GM19452 (cell line): ENCODE measurements at regions not wholly inside any gene's neighbourhood (a gene's known extent, or its start where the extent isn't known, plus 50 kb on each side); places are given as distances from the start of the nearest gene placed in this dataset.
"Not testable (repeated sequence)": the region's sequence is repeated elsewhere in the genome, so short reads cannot be mapped to it uniquely, and the experiment has no call there.

ENCODE experiments used
- ATAC-seq: cut with Tn5 transposase; IDR thresholded peaks from one replicate; pipeline ENCODE4 v1.9.1; 2021; ENCODE audit not compliant: unreplicated experiment

GRCh38 chr13:31605076-31605860 is 134.1 kb upstream of the RXFP2 start:
- ATAC-seq: no peak

- not testable (repeated sequence) for ATAC-seq
Measured at GRCh38 chr13:31607531-31607930, 131.8 kb upstream of the RXFP2 start.

- not testable (repeated sequence) for ATAC-seq
Measured at GRCh38 chr13:31608780-31609179, 130.5 kb upstream of the RXFP2 start.

GRCh38 chr13:31610270-31610998 is 128.9 kb upstream of the RXFP2 start:
- no peak for ATAC-seq

- no peak for ATAC-seq
Measured at GRCh38 chr13:31611214-31611613, 128.1 kb upstream of the RXFP2 start.

GRCh38 chr13:31614073-31614472 is 125.3 kb upstream of the RXFP2 start:
- no peak for ATAC-seq

GRCh38 chr13:31614704-31615103 is 124.6 kb upstream of the RXFP2 start:
- no peak for ATAC-seq

GRCh38 chr13:31625115-31625514 is 114.2 kb upstream of the RXFP2 start:
- ATAC-seq: no peak

GRCh38 chr13:31627097-31627845 is 112.1 kb upstream of the RXFP2 start:
- no peak for ATAC-seq

GRCh38 chr13:31629085-31629780 is 110.1 kb upstream of the RXFP2 start:
- no peak for ATAC-seq

- no peak for ATAC-seq
Measured at GRCh38 chr13:31631071-31631470, 108.3 kb upstream of the RXFP2 start.

- ATAC-seq: no peak
Measured at GRCh38 chr13:31631746-31632145, 107.6 kb upstream of the RXFP2 start.

- ATAC-seq: no peak
Measured at GRCh38 chr13:31638577-31638976, 100.7 kb upstream of the RXFP2 start.

- no peak for ATAC-seq
Measured at GRCh38 chr13:31639443-31640163, 99.7 kb upstream of the RXFP2 start.

GRCh38 chr13:31649766-31650165 is 89.6 kb upstream of the RXFP2 start:
- no peak for ATAC-seq

- ATAC-seq: no peak
Measured at GRCh38 chr13:31653730-31654129, 85.6 kb upstream of the RXFP2 start.

- ATAC-seq: no peak
Measured at GRCh38 chr13:31663880-31664585, 75.3 kb upstream of the RXFP2 start.

- ATAC-seq: no peak
Measured at GRCh38 chr13:31670831-31671617, 68.3 kb upstream of the RXFP2 start.

GRCh38 chr13:31674051-31674450 is 65.3 kb upstream of the RXFP2 start:
- ATAC-seq: no peak
